Activated CD8-positive, alpha-beta memory T cell treated with anti-CD3 and anti-CD28 coated beads, Interleukin-2, amount 10 ng/mL, durations not matched to agents 7 days and 5 days (primary cell): ENCODE measurements at regions not wholly inside any gene's neighbourhood (a gene's known extent, or its start where the extent isn't known, plus 50 kb on each side); places are given as distances from the start of the nearest gene placed in this dataset.
A peak's percentile ranks its signal among the peaks of the same experiment; 100 is the strongest.

ENCODE experiments used
- ATAC-seq: fragments of 150-1000 bp; cut with Tn5 transposase; one replicate; pipeline ENCODE4 v1.10.0; 2021; ENCODE audit warnings: moderate library complexity
- CTCF ChIA-PET: fragments of 350-600 bp; sonication (Branson Sonifier 250); formaldehyde crosslinking; loops from one replicate; lab custom pipeline; 2021; ENCODE audit warnings: antibody characterized with exemption; lab: Charles Lee
- DNase-seq: peaks from one replicate; pipeline ENCODE4 v3.0.0-alpha.2; 2020
- H3K27ac Mint-ChIP-seq: one replicate; pipeline ENCODE4 v1.8.0; 2021; ENCODE audit warnings: mild to moderate bottlenecking, mixed read lengths
- H3K27me3 Mint-ChIP-seq: one replicate; pipeline ENCODE4 v1.8.0; 2021; ENCODE audit warnings: mixed read lengths
- H3K36me3 Mint-ChIP-seq: one replicate; pipeline ENCODE4 v1.8.0; 2021; ENCODE audit warnings: mild to moderate bottlenecking, mixed read lengths
- H3K4me1 Mint-ChIP-seq: one replicate; pipeline ENCODE4 v1.8.0; 2021; ENCODE audit warnings: mixed read lengths
- H3K4me3 Mint-ChIP-seq: one replicate; pipeline ENCODE4 v1.8.0; 2021; ENCODE audit warnings: mild to moderate bottlenecking, moderate library complexity, mixed read lengths
- H3K9me3 Mint-ChIP-seq: one replicate; pipeline ENCODE4 v1.8.0; 2022; ENCODE audit warnings: low read depth, mixed read lengths

GRCh38 chr9:38342532-38342931 is 50.0 kb upstream of the ALDH1B1 start:
- DNase-seq, result peak; percentile 30
- H3K9me3 Mint-ChIP-seq, result no peaks in the 10 kb centered on the region
- no peak for ATAC-seq
- no peak overlapping the region for H3K4me3 Mint-ChIP-seq
- H3K27ac Mint-ChIP-seq, result no peak overlapping the region
- H3K36me3 Mint-ChIP-seq, result no peaks in the 10 kb centered on the region
- H3K27me3 Mint-ChIP-seq, result peaks cover 19% of the 10 kb centered on the region
- CTCF ChIA-PET, result no interaction called here
- H3K4me1 Mint-ChIP-seq, result peaks cover 18% of the 10 kb centered on the region

DNA sequence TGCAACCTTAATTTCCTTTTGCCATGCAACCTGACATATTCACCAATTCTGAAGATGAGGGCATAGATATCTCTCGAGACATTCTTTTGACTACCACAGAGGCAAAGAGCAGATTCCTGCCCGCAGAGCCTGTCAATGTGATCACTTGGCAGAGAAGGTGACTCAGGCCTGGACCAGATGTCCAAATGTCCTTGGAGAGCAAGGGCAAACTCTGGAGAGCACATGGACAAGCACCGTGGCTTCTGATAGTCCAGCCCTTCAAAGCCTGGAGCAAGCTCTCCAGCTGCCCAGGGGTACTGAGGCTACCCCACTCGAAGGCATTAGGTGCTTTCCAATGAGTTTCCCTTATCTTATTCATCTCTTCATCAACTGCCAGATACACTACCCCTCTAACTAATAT is 50.4 kb upstream of the ALDH1B1 start:
- ATAC-seq, result no peak

GRCh38 chr9:38339496-38339895 is 53.0 kb upstream of the ALDH1B1 start:
- CTCF ChIA-PET, result no interaction called here
- Mint-ChIP-seq H3K36me3 (no peaks in the 10 kb centered on the region), H3K27me3 (peaks cover 25% of the 10 kb centered on the region), H3K4me3 (no peak overlapping the region), H3K27ac (no peak overlapping the region), H3K4me1 (peaks cover 18% of the 10 kb centered on the region), H3K9me3 (no peaks in the 10 kb centered on the region)
- ATAC-seq, result no peak
- DNase-seq, result peak; percentile 0

More for the DNA sequence above, 50.4 kb upstream of the ALDH1B1 start:
- CTCF ChIA-PET, result no interaction called here
- H3K4me3 Mint-ChIP-seq, result no peak overlapping the region
- H3K27me3 Mint-ChIP-seq, result peaks cover 22% of the 10 kb centered on the region
- H3K36me3 Mint-ChIP-seq, result no peaks in the 10 kb centered on the region
- DNase-seq, result peak; percentile 14
- H3K27ac Mint-ChIP-seq, result no peak overlapping the region
- peaks cover 18% of the 10 kb centered on the region for H3K4me1 Mint-ChIP-seq
- no peaks in the 10 kb centered on the region for H3K9me3 Mint-ChIP-seq

- peak; percentile 54 for DNase-seq
- H3K4me1 Mint-ChIP-seq, result peaks cover 18% of the 10 kb centered on the region
- ATAC-seq, result peak; percentile 67
- H3K4me3 Mint-ChIP-seq, result no peak overlapping the region
- no peaks in the 10 kb centered on the region for H3K36me3 Mint-ChIP-seq
- no peak overlapping the region for H3K27ac Mint-ChIP-seq
- H3K9me3 Mint-ChIP-seq, result no peaks in the 10 kb centered on the region
- CTCF ChIA-PET, result no interaction called here
- peaks cover 25% of the 10 kb centered on the region for H3K27me3 Mint-ChIP-seq
Measured at GRCh38 chr9:38339087-38339486, 53.4 kb upstream of the ALDH1B1 start.

- peaks cover 25% of the 10 kb centered on the region for H3K27me3 Mint-ChIP-seq
- no peak for ATAC-seq
- peak; percentile 5 for DNase-seq
- H3K27ac Mint-ChIP-seq, result no peak overlapping the region
- CTCF ChIA-PET, result no interaction called here
- no peaks in the 10 kb centered on the region for H3K36me3 Mint-ChIP-seq
- H3K4me3 Mint-ChIP-seq, result no peak overlapping the region
- H3K9me3 Mint-ChIP-seq, result no peaks in the 10 kb centered on the region
- H3K4me1 Mint-ChIP-seq, result peaks cover 18% of the 10 kb centered on the region
Measured at GRCh38 chr9:38338342-38339018, 54.0 kb upstream of the ALDH1B1 start.

GRCh38 chr9:38337706-38338264 is 54.7 kb upstream of the ALDH1B1 start:
- DNase-seq (peak; percentile 36), ATAC-seq (no peak)
- CTCF ChIA-PET, result no interaction called here
- Mint-ChIP-seq H3K27ac (no peak overlapping the region), H3K36me3 (no peaks in the 10 kb centered on the region), H3K27me3 (peaks cover 25% of the 10 kb centered on the region), H3K4me3 (no peak overlapping the region), H3K9me3 (no peaks in the 10 kb centered on the region), H3K4me1 (peaks cover 18% of the 10 kb centered on the region)

GRCh38 chr9:38337181-38337580 is 55.3 kb upstream of the ALDH1B1 start:
- no peaks in the 10 kb centered on the region for H3K9me3 Mint-ChIP-seq
- no peak overlapping the region for H3K27ac Mint-ChIP-seq
- ATAC-seq (no peak), DNase-seq (no peak)
- peaks cover 12% of the 10 kb centered on the region for H3K4me1 Mint-ChIP-seq
- peaks cover 30% of the 10 kb centered on the region for H3K27me3 Mint-ChIP-seq
- no peak overlapping the region for H3K4me3 Mint-ChIP-seq
- no peaks in the 10 kb centered on the region for H3K36me3 Mint-ChIP-seq
- CTCF ChIA-PET, result no interaction called here

GRCh38 chr9:38336341-38336740 is 56.2 kb upstream of the ALDH1B1 start:
- no peak for ATAC-seq
- no peak for DNase-seq
- Mint-ChIP-seq H3K36me3 (no peaks in the 10 kb centered on the region), H3K4me3 (no peak overlapping the region), H3K4me1 (peaks cover 12% of the 10 kb centered on the region), H3K27ac (no peak overlapping the region), H3K27me3 (peaks cover 32% of the 10 kb centered on the region), H3K9me3 (no peaks in the 10 kb centered on the region)
- CTCF ChIA-PET, result no interaction called here

DNA sequence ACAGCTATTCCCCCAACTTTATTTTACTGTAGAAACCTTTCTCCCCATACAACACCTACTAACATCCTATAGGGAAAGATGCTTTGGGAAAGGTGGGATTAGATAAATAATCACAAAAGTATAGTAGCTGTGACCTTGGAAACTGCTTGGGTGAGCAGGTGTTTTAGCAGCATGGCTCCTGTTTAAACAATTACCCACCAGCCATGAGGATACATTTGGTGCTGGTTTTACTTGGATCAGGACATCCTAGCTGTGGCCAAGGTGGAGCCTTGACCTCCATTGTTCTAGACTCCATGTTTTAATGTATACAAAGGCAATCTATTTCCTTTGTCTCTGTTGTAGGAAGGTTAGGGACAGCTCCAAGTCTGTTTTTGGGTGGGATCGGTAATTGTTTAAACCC is 56.8 kb upstream of the ALDH1B1 start:
- CTCF ChIA-PET, result interaction anchor here (0.7 to 2.7 kb wide), 2 partner anchors 8 to 422 kb away, joined by 3 to 7 read pairs; no protein-coding TSS in a partner anchor
- no peaks in the 10 kb centered on the region for H3K36me3 Mint-ChIP-seq
- no peaks in the 10 kb centered on the region for H3K9me3 Mint-ChIP-seq
- peaks cover 26% of the 10 kb centered on the region for H3K27me3 Mint-ChIP-seq
- no peak for DNase-seq
- H3K4me3 Mint-ChIP-seq, result no peak overlapping the region
- no peak overlapping the region for H3K27ac Mint-ChIP-seq
- H3K4me1 Mint-ChIP-seq, result peaks cover 12% of the 10 kb centered on the region
- no peak for ATAC-seq

GRCh38 chr9:38334234-38334633 is 58.3 kb upstream of the ALDH1B1 start:
- CTCF ChIA-PET, result interaction anchor here (2.7 kb wide), 1 partner anchor 421 kb away, joined by 7 read pairs; no protein-coding TSS in a partner anchor
- no peak overlapping the region for H3K27ac Mint-ChIP-seq

DNA sequence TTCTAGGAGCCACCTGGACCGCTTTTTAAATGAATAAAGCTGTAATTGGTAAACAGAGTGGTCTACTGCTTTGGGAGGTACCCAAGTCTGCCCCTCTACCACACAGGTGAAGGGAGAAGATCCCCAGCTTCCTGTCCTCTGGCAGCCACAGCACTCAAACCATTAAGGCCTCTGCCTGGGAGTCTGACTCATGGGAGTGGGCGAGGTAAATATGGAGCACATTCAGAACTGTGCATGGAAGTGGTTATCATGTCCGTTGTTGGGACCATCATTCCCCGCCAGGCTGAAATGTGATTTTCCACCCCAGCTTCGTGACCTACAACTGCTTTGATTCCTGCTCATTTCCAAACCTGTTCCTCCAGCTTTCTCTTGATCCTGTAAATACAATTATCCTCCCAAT is 59.5 kb upstream of the ALDH1B1 start:
- Mint-ChIP-seq H3K27ac (no peak overlapping the region), H3K36me3 (no peaks in the 10 kb centered on the region), H3K9me3 (no peaks in the 10 kb centered on the region), H3K4me1 (no peaks in the 10 kb centered on the region), H3K27me3 (peaks cover 21% of the 10 kb centered on the region), H3K4me3 (no peak overlapping the region)
- peak; percentile 14 for DNase-seq
- CTCF ChIA-PET, result no interaction called here
- no peak for ATAC-seq

More at GRCh38 chr9:38334234-38334633, 58.3 kb upstream of the ALDH1B1 start:
- Mint-ChIP-seq H3K4me1 (peaks cover 9% of the 10 kb centered on the region), H3K36me3 (no peaks in the 10 kb centered on the region), H3K4me3 (no peak overlapping the region), H3K9me3 (no peaks in the 10 kb centered on the region), H3K27me3 (peaks cover 26% of the 10 kb centered on the region)
- DNase-seq, result no peak
- ATAC-seq, result no peak

DNA sequence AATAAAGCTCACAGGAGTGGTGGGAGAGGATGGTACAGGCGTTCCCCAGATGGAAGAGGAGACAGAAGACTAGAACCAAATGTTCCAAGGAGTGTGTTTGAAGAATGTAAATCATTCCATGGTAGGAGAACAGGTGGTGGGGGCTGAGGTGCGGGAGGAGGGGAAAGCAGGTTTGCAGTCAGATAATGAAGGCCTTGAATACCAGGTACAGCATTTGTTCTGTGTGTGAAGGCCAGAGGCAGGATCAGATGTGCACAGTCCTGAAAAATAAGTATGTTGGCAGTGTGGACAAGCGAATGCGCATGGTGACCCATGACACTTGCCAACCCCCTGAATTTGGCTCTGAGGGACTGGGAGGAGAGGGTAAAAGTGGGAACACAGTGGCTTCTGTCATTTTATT is 59.9 kb upstream of the ALDH1B1 start:
- no peak for ATAC-seq
- DNase-seq, result peak; percentile 27
- H3K27me3 Mint-ChIP-seq, result peaks cover 23% of the 10 kb centered on the region
- CTCF ChIA-PET, result no interaction called here
- no peak overlapping the region for H3K27ac Mint-ChIP-seq
- no peaks in the 10 kb centered on the region for H3K4me1 Mint-ChIP-seq
- H3K9me3 Mint-ChIP-seq, result no peaks in the 10 kb centered on the region
- H3K4me3 Mint-ChIP-seq, result no peak overlapping the region
- H3K36me3 Mint-ChIP-seq, result no peaks in the 10 kb centered on the region

DNA sequence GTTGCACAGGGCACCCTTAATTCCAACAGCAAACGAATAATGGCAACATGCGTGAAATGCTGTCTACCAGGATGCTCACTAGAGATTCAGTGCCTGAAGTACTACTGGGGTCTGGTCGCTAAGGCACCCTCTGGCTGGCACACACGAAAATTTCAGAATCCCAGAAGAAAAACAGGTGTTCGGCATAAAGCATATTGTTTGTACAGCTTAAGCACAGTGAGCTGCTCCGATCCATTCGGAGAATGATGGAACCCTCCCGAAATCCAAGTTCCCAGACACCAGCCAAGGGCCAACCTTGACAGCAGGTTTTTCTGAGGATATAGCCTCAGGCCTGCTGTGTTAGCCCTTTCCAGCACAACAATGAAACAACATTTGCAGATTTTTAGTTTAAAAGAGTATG is 61.4 kb upstream of the ALDH1B1 start:
- Mint-ChIP-seq H3K27ac (no peak overlapping the region), H3K27me3 (peaks cover 14% of the 10 kb centered on the region), H3K4me1 (no peaks in the 10 kb centered on the region), H3K36me3 (no peaks in the 10 kb centered on the region), H3K4me3 (no peak overlapping the region), H3K9me3 (no peaks in the 10 kb centered on the region)
- ATAC-seq (no peak), DNase-seq (no peak)
- CTCF ChIA-PET, result no interaction called here

GRCh38 chr9:38329968-38330367 is 62.5 kb upstream of the ALDH1B1 start:
- no peak for ATAC-seq
- CTCF ChIA-PET, result no interaction called here
- Mint-ChIP-seq H3K36me3 (no peaks in the 10 kb centered on the region), H3K4me3 (no peak overlapping the region), H3K9me3 (no peaks in the 10 kb centered on the region), H3K27ac (no peak overlapping the region), H3K27me3 (peaks cover 14% of the 10 kb centered on the region), H3K4me1 (no peaks in the 10 kb centered on the region)
- DNase-seq, result peak; percentile 23
